Kidney glomerular epithelial cell (primary cell): ENCODE measurements at regions not wholly inside any gene's neighbourhood (a gene's known extent, or its start where the extent isn't known, plus 50 kb on each side); places are given as distances from the start of the nearest gene placed in this dataset.
"Not testable (repeated sequence)": the region's sequence is repeated elsewhere in the genome, so short reads cannot be mapped to it uniquely, and the experiment has no call there.

Source experiments
- DNase-seq: peaks from one replicate; lab custom pipeline; 2025; lab: John Stamatoyannopoulos, UW

GRCh38 chr1:166305371-166305770 lies 138.6 kb upstream of the FAM78B start:
- DNase-seq, result no peak

GRCh38 chr1:166307261-166308188 lies 140.7 kb upstream of the FAM78B start:
- peak; percentile 47 for DNase-seq

GRCh38 chr1:166316306-166316705 lies 149.5 kb upstream of the FAM78B start:
- DNase-seq, result not testable (repeated sequence)

GRCh38 chr1:166322470-166322869 lies 155.7 kb upstream of the FAM78B start:
- no peak for DNase-seq

GRCh38 chr1:166327886-166328285 lies 161.1 kb upstream of the FAM78B start:
- no peak for DNase-seq

GRCh38 chr1:166328956-166329355 lies 162.2 kb upstream of the FAM78B start:
- no peak for DNase-seq

- no peak for DNase-seq
Observed at GRCh38 chr1:166330096-166330495, 163.3 kb upstream of the FAM78B start.

GRCh38 chr1:166338105-166338504 lies 171.3 kb upstream of the FAM78B start:
- no peak for DNase-seq

GRCh38 chr1:166340709-166341108 lies 173.9 kb upstream of the FAM78B start:
- no peak for DNase-seq

- DNase-seq, result no peak
Observed at GRCh38 chr1:166343276-166343675, 176.5 kb upstream of the FAM78B start.

GRCh38 chr1:166350490-166350889 lies 183.7 kb upstream of the FAM78B start:
- DNase-seq, result no peak

GRCh38 chr1:166351676-166352075 lies 184.9 kb upstream of the FAM78B start:
- DNase-seq, result no peak

- no peak for DNase-seq
Observed at GRCh38 chr1:166353213-166353612, 186.4 kb upstream of the FAM78B start.

GRCh38 chr1:166354406-166354805 lies 187.6 kb upstream of the FAM78B start:
- no peak for DNase-seq

- no peak for DNase-seq
Observed at GRCh38 chr1:166365081-166365480, 198.3 kb upstream of the FAM78B start.

- DNase-seq, result no peak
Observed at GRCh38 chr1:166368030-166368429, 201.2 kb upstream of the FAM78B start.

GRCh38 chr1:166377896-166378295 lies 211.1 kb upstream of the FAM78B start:
- DNase-seq, result no peak

- DNase-seq, result no peak
Observed at GRCh38 chr1:166378805-166379204, 212.0 kb upstream of the FAM78B start.

GRCh38 chr1:166379447-166379846 lies 212.6 kb upstream of the FAM78B start:
- no peak for DNase-seq

- no peak for DNase-seq
Observed at GRCh38 chr1:166383137-166383536, 216.3 kb upstream of the FAM78B start.

- DNase-seq, result no peak
Observed at GRCh38 chr1:166383635-166384346, 217.0 kb upstream of the FAM78B start.

- no peak for DNase-seq
Observed at GRCh38 chr1:166384948-166385347, 218.1 kb upstream of the FAM78B start.

GRCh38 chr1:166390366-166391033 lies 223.7 kb upstream of the FAM78B start:
- DNase-seq, result no peak
